MCF 10A (cell line): ENCODE measurements at regions not wholly inside any gene's neighbourhood (a gene's known extent, or its start where the extent isn't known, plus 50 kb on each side); places are given as distances from the start of the nearest gene placed in this dataset.

Experiments used
- BruUV-seq: library from RNA; stranded (reverse); fragments of 400-500 nt; replicated peaks from 2 replicates; lab custom pipeline; 2021; lab: Mats Ljungman, UMichigan
- CTCF ChIA-PET: fragments of 300-600 bp; sonication (Branson Sonifier 250); formaldehyde crosslinking; extraction: SDS; loops from one replicate; lab custom pipeline; 2021; ENCODE audit warnings: antibody characterized with exemption, inconsistent platforms; lab: Yijun Ruan, JAX
- POLR2A ChIA-PET: fragments of 300-600, 350-650 bp; sonication (Branson Sonifier 250); formaldehyde crosslinking; extraction: SDS; loops from one replicate; lab custom pipeline; 2020; ENCODE audit warnings: antibody characterized with exemption, inconsistent platforms; lab: Yijun Ruan, JAX
- DNase-seq: peaks from one replicate; pipeline ENCODE4 v3.0.0-alpha.2; 2018; ENCODE audit not compliant: unreplicated experiment
- H3K27ac Mint-ChIP-seq: one replicate; pipeline ENCODE4 v1.8.0; 2022; ENCODE audit warnings: mild to moderate bottlenecking, low read depth, mixed read lengths; ENCODE audit not compliant: unreplicated experiment
- H3K27me3 Mint-ChIP-seq: one replicate; pipeline ENCODE4 v1.8.0; 2022; ENCODE audit warnings: mixed read lengths; ENCODE audit not compliant: insufficient read depth, unreplicated experiment
- H3K36me3 Mint-ChIP-seq: one replicate; pipeline ENCODE4 v1.8.0; 2022; ENCODE audit warnings: mild to moderate bottlenecking, moderate library complexity, mixed read lengths; ENCODE audit not compliant: insufficient read depth, unreplicated experiment
- H3K4me1 Mint-ChIP-seq: one replicate; pipeline ENCODE4 v1.8.0; 2022; ENCODE audit warnings: mixed read lengths; ENCODE audit not compliant: insufficient read depth, unreplicated experiment
- H3K4me3 Mint-ChIP-seq: one replicate; pipeline ENCODE4 v1.8.0; 2022; ENCODE audit warnings: mild to moderate bottlenecking, moderate library complexity, mixed read lengths; ENCODE audit not compliant: unreplicated experiment
- H3K9me3 Mint-ChIP-seq: one replicate; pipeline ENCODE4 v1.8.0; 2022; ENCODE audit warnings: mixed read lengths; ENCODE audit not compliant: unreplicated experiment
- intact Hi-C: fragments of 100-400 bp; cut with micrococcal nuclease; formaldehyde crosslinking; loops from 2 replicates; pipeline ENCODE4 v1.14.1; 2022
- TF ChIP-seq, protein P1 (sequence below): fragments of 200-600 bp; IDR thresholded peaks from one replicate; pipeline ENCODE4 v1.8.0; 2022; ENCODE audit warnings: antibody characterized with exemption, mild to moderate bottlenecking; ENCODE audit not compliant: unreplicated experiment

DNA sequence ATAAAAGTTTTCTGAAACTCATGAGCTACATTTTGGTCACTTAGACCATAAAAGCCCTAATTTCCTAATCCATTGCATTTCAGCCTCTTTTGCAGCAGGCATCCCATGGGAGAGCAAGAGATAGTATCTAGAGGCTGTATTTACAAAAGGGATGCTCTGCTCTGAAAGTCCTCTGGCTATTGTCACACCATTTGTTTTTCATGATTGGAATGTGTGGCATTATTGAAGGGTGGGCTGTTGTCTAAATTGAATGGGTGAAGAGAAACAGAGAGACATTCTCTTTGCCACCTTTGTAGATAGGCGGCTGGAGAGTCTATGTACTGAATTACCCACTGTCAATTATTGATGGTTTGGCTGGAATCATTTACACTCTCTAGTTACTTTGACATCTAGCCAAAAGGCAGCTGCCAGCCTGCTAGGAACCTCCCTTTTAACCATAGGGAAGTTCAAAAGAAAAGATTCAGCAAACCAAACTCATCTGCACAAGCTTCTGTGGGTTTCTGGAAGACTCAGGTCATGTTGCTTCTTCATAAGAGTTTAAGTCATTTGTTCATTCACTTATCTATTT lies 89.8 kb upstream of the RARB start:
- no peaks in the 10 kb centered on the region for H3K36me3 Mint-ChIP-seq
- CTCF ChIA-PET: no interaction called here

DNA sequence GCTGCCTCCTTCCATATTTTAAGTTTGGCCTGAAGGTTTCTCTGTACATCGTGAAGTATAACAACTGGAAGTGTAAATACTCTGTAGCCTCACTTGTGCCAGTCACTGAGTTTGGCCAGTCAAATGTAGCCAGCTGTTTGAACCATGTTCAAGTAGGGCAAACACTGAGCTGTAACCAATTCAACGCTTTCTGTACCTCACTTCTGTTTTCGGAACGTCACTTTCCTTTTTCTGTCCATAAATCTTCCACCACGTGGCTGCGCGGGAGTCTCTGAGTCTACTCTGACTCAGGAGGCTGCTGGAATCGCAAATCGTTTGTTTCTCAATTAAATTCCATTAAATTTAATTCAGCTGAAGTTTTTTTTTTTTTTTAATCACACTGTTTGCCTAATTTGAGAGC lies 88.8 kb upstream of the RARB start:
- H3K27me3 Mint-ChIP-seq: no peaks in the 10 kb centered on the region
- ChIA-PET CTCF (interaction anchor here (0.6 kb wide), 1 partner anchor 1795 kb away, joined by 3 read pairs; no protein-coding TSS in a partner anchor), POLR2A (no interaction called here)
- no peak overlapping the region for H3K4me3 Mint-ChIP-seq
- no TSS peak for BruUV-seq
- H3K36me3 Mint-ChIP-seq: no peaks in the 10 kb centered on the region
- no peaks in the 10 kb centered on the region for H3K4me1 Mint-ChIP-seq
- DNase-seq: no peak
- intact Hi-C loops: no loop called here
- no peaks in the 10 kb centered on the region for H3K9me3 Mint-ChIP-seq
- TF ChIP-seq, protein P1, sequence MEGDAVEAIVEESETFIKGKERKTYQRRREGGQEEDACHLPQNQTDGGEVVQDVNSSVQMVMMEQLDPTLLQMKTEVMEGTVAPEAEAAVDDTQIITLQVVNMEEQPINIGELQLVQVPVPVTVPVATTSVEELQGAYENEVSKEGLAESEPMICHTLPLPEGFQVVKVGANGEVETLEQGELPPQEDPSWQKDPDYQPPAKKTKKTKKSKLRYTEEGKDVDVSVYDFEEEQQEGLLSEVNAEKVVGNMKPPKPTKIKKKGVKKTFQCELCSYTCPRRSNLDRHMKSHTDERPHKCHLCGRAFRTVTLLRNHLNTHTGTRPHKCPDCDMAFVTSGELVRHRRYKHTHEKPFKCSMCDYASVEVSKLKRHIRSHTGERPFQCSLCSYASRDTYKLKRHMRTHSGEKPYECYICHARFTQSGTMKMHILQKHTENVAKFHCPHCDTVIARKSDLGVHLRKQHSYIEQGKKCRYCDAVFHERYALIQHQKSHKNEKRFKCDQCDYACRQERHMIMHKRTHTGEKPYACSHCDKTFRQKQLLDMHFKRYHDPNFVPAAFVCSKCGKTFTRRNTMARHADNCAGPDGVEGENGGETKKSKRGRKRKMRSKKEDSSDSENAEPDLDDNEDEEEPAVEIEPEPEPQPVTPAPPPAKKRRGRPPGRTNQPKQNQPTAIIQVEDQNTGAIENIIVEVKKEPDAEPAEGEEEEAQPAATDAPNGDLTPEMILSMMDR: no peak
- no peak overlapping the region for H3K27ac Mint-ChIP-seq

More for the DNA sequence above, 89.8 kb upstream of the RARB start:
- intact Hi-C loops: no loop called here
- no peak overlapping the region for H3K4me3 Mint-ChIP-seq
- H3K9me3 Mint-ChIP-seq: no peaks in the 10 kb centered on the region
- POLR2A ChIA-PET: no interaction called here
- no TSS peak for BruUV-seq
- no peak for DNase-seq
- H3K27me3 Mint-ChIP-seq: no peaks in the 10 kb centered on the region
- TF ChIP-seq, protein P1: no peak
- H3K27ac Mint-ChIP-seq: no peak overlapping the region
- no peaks in the 10 kb centered on the region for H3K4me1 Mint-ChIP-seq

DNA sequence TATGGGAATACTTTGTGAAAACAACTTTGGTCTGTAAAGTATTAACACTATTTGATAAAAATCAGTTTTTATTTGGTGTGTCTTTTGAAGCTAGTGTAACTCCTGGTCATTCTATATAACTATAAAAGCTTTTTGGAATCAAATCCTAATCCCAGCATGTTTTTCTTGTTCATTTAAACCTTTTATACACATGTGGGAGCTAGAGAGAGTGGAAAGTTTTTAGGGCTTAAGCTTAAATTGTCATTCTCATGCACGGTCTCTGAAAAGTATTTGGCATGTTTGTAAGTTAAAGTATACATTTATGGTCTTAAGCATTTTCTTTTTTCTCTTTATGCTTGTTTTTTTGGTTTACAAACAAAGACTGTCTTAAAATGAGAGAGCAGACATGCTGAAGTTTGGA lies 83.4 kb upstream of the RARB start:
- Mint-ChIP-seq H3K36me3 (no peaks in the 10 kb centered on the region), H3K4me3 (no peak overlapping the region), H3K27ac (no peak overlapping the region), H3K9me3 (no peaks in the 10 kb centered on the region), H3K4me1 (no peaks in the 10 kb centered on the region), H3K27me3 (no peaks in the 10 kb centered on the region)
- BruUV-seq: no TSS peak
- POLR2A ChIA-PET: no interaction called here
- DNase-seq: no peak
- TF ChIP-seq, protein P1: no peak
- intact Hi-C loops: no loop called here
- CTCF ChIA-PET: interaction anchor here (0.6 to 1.1 kb wide), 2 partner anchors 24 to 95 kb away, joined by 3 to 4 read pairs; no protein-coding TSS in a partner anchor

DNA sequence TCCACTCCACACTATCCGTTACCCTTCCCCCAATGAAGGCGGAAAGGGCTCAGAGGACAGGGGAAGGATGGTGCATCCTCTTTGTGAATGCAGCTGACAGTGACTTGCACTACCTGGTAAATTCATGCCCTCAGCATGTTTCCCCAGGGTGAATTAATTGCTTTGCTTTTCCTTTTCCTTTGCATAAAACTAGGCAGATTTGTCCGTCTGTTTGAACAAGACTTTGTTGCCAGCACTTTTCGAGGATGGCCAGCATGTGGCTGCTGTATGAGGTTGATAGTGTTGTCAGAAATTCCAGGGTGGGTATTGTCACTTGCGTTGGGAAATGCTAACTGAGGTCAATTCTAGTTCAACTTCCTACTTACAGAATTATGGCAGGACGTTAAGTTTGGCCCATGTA lies 79.0 kb upstream of the RARB start:
- Mint-ChIP-seq H3K36me3 (no peaks in the 10 kb centered on the region), H3K9me3 (no peaks in the 10 kb centered on the region), H3K27me3 (no peaks in the 10 kb centered on the region), H3K4me1 (no peaks in the 10 kb centered on the region), H3K4me3 (no peak overlapping the region), H3K27ac (no peak overlapping the region)
- POLR2A ChIA-PET: no interaction called here
- intact Hi-C loops: no loop called here
- DNase-seq: no peak
- CTCF ChIA-PET: interaction anchor here (1.1 kb wide), 1 partner anchor 12 kb away, joined by 3 read pairs; no protein-coding TSS in a partner anchor
- TF ChIP-seq, protein P1: no peak
- no TSS peak for BruUV-seq
